ENCODE measurements at regions not wholly inside any gene's neighbourhood (a gene's known extent, or its start where the extent isn't known, plus 50 kb on each side); places are given as distances from the start of the nearest gene placed in this dataset.

DNA sequence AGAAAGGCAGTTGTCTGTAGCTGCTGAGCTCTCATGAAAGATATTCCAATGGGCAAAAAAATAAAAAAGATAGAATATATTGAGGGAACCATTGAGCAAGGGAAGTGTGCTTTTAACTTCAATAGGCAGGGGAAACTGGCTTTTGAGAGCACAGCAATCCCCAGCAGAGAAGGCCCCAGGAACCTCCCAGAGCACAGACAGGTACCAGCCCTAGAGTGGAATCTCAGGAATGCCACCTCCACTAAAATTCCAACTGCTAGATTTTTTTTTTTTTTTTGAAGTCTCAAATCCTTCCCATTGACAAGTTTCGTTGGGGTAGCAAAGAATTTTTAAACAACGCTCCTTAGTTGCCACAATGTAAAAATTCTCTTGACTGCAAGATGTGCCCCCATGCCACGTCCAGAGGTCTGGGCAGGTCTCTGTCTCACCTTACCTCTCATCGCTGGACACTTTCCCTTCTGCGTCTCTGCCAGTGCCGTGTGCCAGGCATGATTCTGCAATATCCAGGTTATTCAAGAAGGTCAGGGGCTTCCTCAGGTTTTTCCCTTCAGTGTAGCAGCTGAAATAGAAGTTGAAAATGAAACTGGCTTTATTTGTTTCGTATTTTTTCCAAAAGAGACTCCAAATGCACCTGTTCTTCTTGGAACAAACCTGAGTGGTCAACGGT lies 64.2 kb upstream of the IRX1 start:
- Histone ChIP-seq H3K4me1 (no peaks in the 10 kb centered on the region), H3K4me3 (no peak overlapping the region), H3K36me3 (no peaks in the 10 kb centered on the region), H3K9me3 (no peaks in the 10 kb centered on the region), H3K27me3 (no peaks in the 10 kb centered on the region), H3K27ac (no peak overlapping the region)
- intact Hi-C loops (cut with DNase I), result no loop called here
- DNase-seq (no peak), ATAC-seq (peak; percentile 78)
- TF ChIP-seq, protein P1, sequence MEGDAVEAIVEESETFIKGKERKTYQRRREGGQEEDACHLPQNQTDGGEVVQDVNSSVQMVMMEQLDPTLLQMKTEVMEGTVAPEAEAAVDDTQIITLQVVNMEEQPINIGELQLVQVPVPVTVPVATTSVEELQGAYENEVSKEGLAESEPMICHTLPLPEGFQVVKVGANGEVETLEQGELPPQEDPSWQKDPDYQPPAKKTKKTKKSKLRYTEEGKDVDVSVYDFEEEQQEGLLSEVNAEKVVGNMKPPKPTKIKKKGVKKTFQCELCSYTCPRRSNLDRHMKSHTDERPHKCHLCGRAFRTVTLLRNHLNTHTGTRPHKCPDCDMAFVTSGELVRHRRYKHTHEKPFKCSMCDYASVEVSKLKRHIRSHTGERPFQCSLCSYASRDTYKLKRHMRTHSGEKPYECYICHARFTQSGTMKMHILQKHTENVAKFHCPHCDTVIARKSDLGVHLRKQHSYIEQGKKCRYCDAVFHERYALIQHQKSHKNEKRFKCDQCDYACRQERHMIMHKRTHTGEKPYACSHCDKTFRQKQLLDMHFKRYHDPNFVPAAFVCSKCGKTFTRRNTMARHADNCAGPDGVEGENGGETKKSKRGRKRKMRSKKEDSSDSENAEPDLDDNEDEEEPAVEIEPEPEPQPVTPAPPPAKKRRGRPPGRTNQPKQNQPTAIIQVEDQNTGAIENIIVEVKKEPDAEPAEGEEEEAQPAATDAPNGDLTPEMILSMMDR (IDR thresholded peaks at IDR 0.05), result no peak

DNA sequence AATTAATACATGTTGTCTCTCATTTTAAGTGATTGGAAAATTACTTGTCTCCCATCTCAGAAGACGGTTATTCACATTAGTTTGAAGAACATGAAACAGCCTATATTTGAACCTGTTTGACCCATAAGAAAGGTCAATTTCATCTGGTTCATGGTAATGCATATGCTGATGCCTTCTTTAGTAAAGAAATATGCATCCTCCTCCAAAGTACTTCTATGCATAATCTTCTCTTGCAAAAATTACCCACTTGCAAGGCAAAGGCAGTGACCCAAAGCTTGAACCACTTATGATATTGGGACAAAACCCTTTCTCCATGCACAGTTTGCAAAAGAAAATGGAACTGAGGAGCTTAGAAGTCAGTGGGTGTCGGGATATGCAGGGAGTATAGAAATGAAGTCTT lies 65.4 kb upstream of the IRX1 start:
- intact Hi-C loops (cut with DNase I), result no loop called here
- Histone ChIP-seq H3K36me3 (no peaks in the 10 kb centered on the region), H3K27ac (no peak overlapping the region), H3K4me1 (no peaks in the 10 kb centered on the region), H3K9me3 (no peaks in the 10 kb centered on the region), H3K27me3 (no peaks in the 10 kb centered on the region), H3K4me3 (no peak overlapping the region)
- TF ChIP-seq, protein P1 (IDR thresholded peaks at IDR 0.05), result no peak
- ATAC-seq (no peak), DNase-seq (no peak)

GRCh38 chr5:3526551-3527185 lies 69.0 kb upstream of the IRX1 start:
- H3K4me1 ChIP-seq, result no peaks in the 10 kb centered on the region
- no peak for DNase-seq
- H3K4me3 ChIP-seq, result no peak overlapping the region
- ATAC-seq, result no peak
- H3K27me3 ChIP-seq, result no peaks in the 10 kb centered on the region
- H3K9me3 ChIP-seq, result no peaks in the 10 kb centered on the region
- TF ChIP-seq, protein P1 (IDR thresholded peaks at IDR 0.05), result no peak
- no peaks in the 10 kb centered on the region for H3K36me3 ChIP-seq
- H3K27ac ChIP-seq, result no peak overlapping the region
- intact Hi-C loops (cut with DNase I), result no loop called here

GRCh38 chr5:3522491-3522890 lies 73.1 kb upstream of the IRX1 start:
- H3K27me3 ChIP-seq, result no peaks in the 10 kb centered on the region
- no peak overlapping the region for H3K4me3 ChIP-seq
- TF ChIP-seq, protein P1 (IDR thresholded peaks at IDR 0.05), result no peak
- intact Hi-C loops (cut with DNase I), result no loop called here
- H3K36me3 ChIP-seq, result no peaks in the 10 kb centered on the region
- H3K4me1 ChIP-seq, result no peaks in the 10 kb centered on the region
- DNase-seq, result no peak
- no peaks in the 10 kb centered on the region for H3K9me3 ChIP-seq
- ATAC-seq, result no peak
- no peak overlapping the region for H3K27ac ChIP-seq

GRCh38 chr5:3518576-3518975 lies 77.1 kb upstream of the IRX1 start:
- no peak for ATAC-seq
- DNase-seq, result no peak
- no peak overlapping the region for H3K27ac ChIP-seq
- TF ChIP-seq, protein P1 (IDR thresholded peaks at IDR 0.05), result no peak
- intact Hi-C loops (cut with DNase I), result no loop called here
- H3K36me3 ChIP-seq, result no peaks in the 10 kb centered on the region
- no peaks in the 10 kb centered on the region for H3K27me3 ChIP-seq
- H3K9me3 ChIP-seq, result no peaks in the 10 kb centered on the region
- no peaks in the 10 kb centered on the region for H3K4me1 ChIP-seq
- H3K4me3 ChIP-seq, result no peak overlapping the region

All from upper lobe of right lung (tissue), 1 donor.